GM12878 (cell line): ENCODE measurements at regions not wholly inside any gene's neighbourhood (a gene's known extent, or its start where the extent isn't known, plus 50 kb on each side); places are given as distances from the start of the nearest gene placed in this dataset.

Source experiments
- ATAC-seq: fragments of 200-7000 bp; cut with Tn5 transposase; 3 replicates; pipeline ENCODE4 v1.9.1; 2020; ENCODE audit warnings: mild to moderate bottlenecking, moderate library complexity
- BruUV-seq: library from RNA; stranded (reverse); fragments of 400-500 nt; replicated peaks from 2 replicates; lab custom pipeline; 2021; lab: Mats Ljungman, UMichigan
- CTCF ChIA-PET: fragments of 300-600 bp; sonication (Branson Sonifier 250); formaldehyde crosslinking; extraction: SDS; loops from one replicate; lab custom pipeline; 2021; ENCODE audit warnings: inconsistent platforms; lab: Yijun Ruan, JAX
- POLR2A ChIA-PET: fragments of 350-600 bp; formaldehyde crosslinking; extraction: SDS; loops from one replicate; lab custom pipeline; 2021; ENCODE audit warnings: inconsistent platforms; lab: Charles Lee
- RAD21 ChIA-PET: fragments of 300-600 bp; sonication (Branson Sonifier 250); formaldehyde crosslinking; loops from one replicate; lab custom pipeline; 2023; ENCODE audit warnings: antibody characterized with exemption; ENCODE audit not compliant: unreplicated experiment; lab: Charles Lee
- SMC1A ChIA-PET: fragments of 300-600 bp; sonication (Branson Sonifier 250); formaldehyde crosslinking; loops from one replicate; lab custom pipeline; 2023; ENCODE audit not compliant: unreplicated experiment, uncharacterized antibody; lab: Charles Lee
- DNase-seq: peaks from one replicate; pipeline ENCODE4 v3.0.0-alpha.2; 2011; ENCODE audit warnings: low read depth, low spot score
- FAIRE-seq: peaks from 3 replicates; lab custom pipeline; 2011; peaks lifted over from hg19 to GRCh38; lab: Jason Lieb, UNC
- H2AFZ ChIP-seq: 2 replicates; pipeline ENCODE4 v1.6.0; 2011; ENCODE audit warnings: low read depth, low read length, control low read depth; ENCODE audit not compliant: control insufficient read depth
- H3K27ac ChIP-seq: 2 replicates; pipeline ENCODE4 v1.5.1; 2011; ENCODE audit warnings: control low read depth; ENCODE audit not compliant: control insufficient read depth, insufficient read depth
- H3K27me3 ChIP-seq, 2 experiments: replicated peaks in 1 of 2; 2 replicates each; pipeline versions ENCODE4 v1.6.0 to v1.6.1; 2011; ENCODE audit warnings: low read length in 1 of 2; ENCODE audit not compliant: control insufficient read depth in 2 of 2, insufficient read depth in 2 of 2
- H3K36me3 ChIP-seq, 2 experiments: 2 replicates each; pipeline ENCODE4 v1.5.1; 2011; ENCODE audit warnings: low read length in 1 of 2; ENCODE audit not compliant: control insufficient read depth in 2 of 2, insufficient read depth in 2 of 2
- H3K4me1 ChIP-seq: 2 replicates; pipeline ENCODE4 v1.6.1; 2011; ENCODE audit warnings: mild to moderate bottlenecking, low read length, moderate library complexity, mixed read lengths; ENCODE audit not compliant: control insufficient read depth, insufficient read depth
- H3K4me2 ChIP-seq: 2 replicates; pipeline ENCODE4 v1.6.0; 2011; ENCODE audit warnings: control low read depth; ENCODE audit not compliant: control insufficient read depth, insufficient read depth
- H3K4me3 ChIP-seq: fragments of 200-600 bp; sonication (generic); 2 replicates; pipeline ENCODE4 v1.5.1; 2016
- H3K79me2 ChIP-seq: 2 replicates; pipeline ENCODE4 v1.6.0; 2011; ENCODE audit warnings: low read length; ENCODE audit not compliant: control insufficient read depth, insufficient read depth
- H3K9ac ChIP-seq: 2 replicates; pipeline ENCODE4 v1.8.0; 2011; ENCODE audit warnings: low read length, control low read depth, mixed read lengths; ENCODE audit not compliant: control insufficient read depth, insufficient read depth
- H3K9me3 ChIP-seq: replicated peaks from 3 replicates; pipeline ENCODE4 v1.5.1; 2011; ENCODE audit warnings: mild to moderate bottlenecking, low read length; ENCODE audit not compliant: control insufficient read depth, insufficient read depth
- H4K20me1 ChIP-seq: 2 replicates; pipeline ENCODE4 v1.6.0; 2011; ENCODE audit not compliant: control insufficient read depth, insufficient read depth
- CHD4 ChIP-seq: fragments of 200-600 bp; sonication (generic); IDR thresholded peaks from 2 replicates; pipeline ENCODE4 v1.6.1; 2016; ENCODE audit warnings: mild to moderate bottlenecking
- ELK1 ChIP-seq: IDR thresholded peaks from 2 replicates; pipeline ENCODE4 v1.6.1; 2012; ENCODE audit warnings: low read depth, low read length, improper control_type of control experiment
- ETV6 ChIP-seq, 2 experiments: fragments of 450-650 bp in 1 of 2; IDR thresholded peaks in 1 of 2; conservative IDR thresholded peaks in 1 of 2; 2 replicates each; pipeline ENCODE4 v1.6.1; 2014; ENCODE audit warnings: antibody characterized with exemption in 1 of 2, borderline replicate concordance in 1 of 2, low read depth in 1 of 2, mild to moderate bottlenecking in 1 of 2, moderate library complexity in 1 of 2
- FOXM1 ChIP-seq: IDR thresholded peaks from 2 replicates; pipeline ENCODE4 v1.6.1; 2012; ENCODE audit warnings: low read depth, mild to moderate bottlenecking, inconsistent platforms, low read length, moderate library complexity
- GABPA ChIP-seq: IDR thresholded peaks from 2 replicates; pipeline ENCODE4 v1.6.1; 2014; ENCODE audit warnings: antibody characterized with exemption, low read depth, mild to moderate bottlenecking, inconsistent platforms
- IRF3 ChIP-seq: fragments of 450-650 bp; IDR thresholded peaks from 2 replicates; pipeline ENCODE4 v1.6.1; 2014; ENCODE audit warnings: mild to moderate bottlenecking
- JUND ChIP-seq: IDR thresholded peaks from 2 replicates; pipeline ENCODE4 v1.6.1; 2012; ENCODE audit warnings: low read depth, mild to moderate bottlenecking, low read length, improper control_type of control experiment, moderate library complexity
- MEF2A ChIP-seq: IDR thresholded peaks from 2 replicates; pipeline ENCODE4 v1.6.1; 2011; ENCODE audit warnings: low read depth, mild to moderate bottlenecking, low read length, moderate library complexity; ENCODE audit not compliant: insufficient read depth
- MEF2B ChIP-seq: fragments of 450-650 bp; IDR thresholded peaks from 2 replicates; pipeline ENCODE4 v1.6.1; 2018; ENCODE audit warnings: mild to moderate bottlenecking, moderate library complexity; ENCODE audit not compliant: partially characterized antibody, poor library complexity, severe bottlenecking
- NR2C2 ChIP-seq: IDR thresholded peaks from 2 replicates; pipeline ENCODE4 v1.6.1; 2011; ENCODE audit warnings: borderline replicate concordance, low read depth; ENCODE audit not compliant: control insufficient read depth, insufficient read length
- NRF1 ChIP-seq: conservative IDR thresholded peaks from 2 replicates; pipeline ENCODE4 v1.6.1; 2011; ENCODE audit warnings: mild to moderate bottlenecking, low read depth, low read length, improper control_type of control experiment
- POLR2A ChIP-seq: IDR thresholded peaks from 2 replicates; pipeline ENCODE4 v1.6.1; 2011; ENCODE audit warnings: low read depth, mild to moderate bottlenecking, low read length
- RCOR1 ChIP-seq: conservative IDR thresholded peaks from 2 replicates; pipeline ENCODE4 v1.6.1; 2012; ENCODE audit warnings: low read depth, low read length, improper control_type of control experiment
- RELA ChIP-seq: fragments of 450-650 bp; IDR thresholded peaks from 2 replicates; pipeline ENCODE4 v1.8.0; 2014; ENCODE audit warnings: borderline replicate concordance; ENCODE audit not compliant: partially characterized antibody
- SKIL ChIP-seq: fragments of 450-650 bp; IDR thresholded peaks from 2 replicates; pipeline ENCODE4 v1.6.1; 2017; ENCODE audit warnings: mild to moderate bottlenecking, low read depth, inconsistent platforms; ENCODE audit not compliant: poor library complexity, severe bottlenecking
- TBL1XR1 ChIP-seq: IDR thresholded peaks from 2 replicates; pipeline ENCODE4 v1.6.1; 2012; ENCODE audit warnings: low read depth, low read length, improper control_type of control experiment
- USF1 ChIP-seq: IDR thresholded peaks from 2 replicates; pipeline ENCODE4 v1.6.1; 2011; ENCODE audit warnings: borderline replicate concordance, low read depth, mild to moderate bottlenecking, moderate library complexity, mixed read lengths, low read length; ENCODE audit not compliant: insufficient read depth; ENCODE audit errors: extremely low read length
- ZNF622 ChIP-seq: fragments of 450-650 bp; IDR thresholded peaks from 2 replicates; pipeline ENCODE4 v1.6.1; 2017; ENCODE audit warnings: mild to moderate bottlenecking, inconsistent platforms
- WGBS: methylation state at CpG from one replicate; pipeline ENCODE4 v1.1.6; 2016; ENCODE audit warnings: low lambda C conversion rate; ENCODE audit not compliant: insufficient replicate concordance, insufficient coverage; ENCODE audit errors: missing lambda C conversion rate; 5-methylcytosine and 5-hydroxymethylcytosine counted together
- in situ Hi-C: fragments of 300-500 bp; cut with MboI; formaldehyde crosslinking; loops from 9 replicates; pipeline ENCODE4 v1.14.3; 2018; ENCODE audit warnings: mixed read lengths
- intact Hi-C: fragments of 100-400 bp; cut with micrococcal nuclease; formaldehyde crosslinking; loops from one replicate; pipeline ENCODE4 v1.14.2; 2022; ENCODE audit not compliant: unreplicated experiment

- TF ChIP-seq MEF2B: no peak
- TF ChIP-seq IRF3: no peak
- no peak for TF ChIP-seq NR2C2
- no peak for TF ChIP-seq FOXM1
- no peak for TF ChIP-seq CHD4
- no peak for TF ChIP-seq POLR2A
- no peak for TF ChIP-seq SKIL
- TF ChIP-seq, all 136 proteins: peak for 0
Observed at GRCh38 chr4:164424846-164425245, 329.1 kb upstream of the SMIM31 start (continued).

- ATAC-seq: no peak
- ChIA-PET POLR2A (no interaction called here), RAD21 (no interaction called here), SMC1A (no interaction called here), CTCF (no interaction called here)
- H3K4me3 ChIP-seq: no peak overlapping the region
- H3K79me2 ChIP-seq: no peaks in the 10 kb centered on the region
- intact Hi-C loops: no loop called here
- H2AFZ ChIP-seq: no peak overlapping the region
- WGBS: 0% methylated on average over 2 of the region's 2 CpGs
- no peak for DNase-seq
- BruUV-seq: no TSS peak
- H3K9ac ChIP-seq: no peak overlapping the region
- no peaks in the 10 kb centered on the region for H3K36me3 ChIP-seq
- in situ Hi-C loops: no loop called here
- no peaks in the 10 kb centered on the region for H4K20me1 ChIP-seq
- H3K4me2 ChIP-seq: no peak overlapping the region
- no peaks in the 10 kb centered on the region for H3K9me3 ChIP-seq
- H3K27ac ChIP-seq: no peak overlapping the region
- no peaks in the 10 kb centered on the region for H3K4me1 ChIP-seq
- no peaks in the 10 kb centered on the region for H3K27me3 ChIP-seq
- FAIRE-seq: no peak
- TF ChIP-seq ELK1: no peak
- TF ChIP-seq GABPA: no peak
- no peak for TF ChIP-seq JUND
- TF ChIP-seq RCOR1: no peak
- TF ChIP-seq ZNF622: no peak
- no peak for TF ChIP-seq POLR2A
- no peak for TF ChIP-seq NRF1
- no peak for TF ChIP-seq FOXM1
- TF ChIP-seq ETV6 (conservative IDR thresholded peaks at IDR 0.05 in 1 of 2, IDR thresholded peaks at IDR 0.05 in 1 of 2; ENCODE audit: borderline replicate concordance in 1 of 2, low read depth in 1 of 2): no peak
- no peak for TF ChIP-seq MEF2A
- TF ChIP-seq RELA: no peak
- no peak for TF ChIP-seq USF1
- TF ChIP-seq TBL1XR1: no peak
Observed at GRCh38 chr4:164428561-164428960, 325.4 kb upstream of the SMIM31 start.
